IMR-90 (cell line): ENCODE measurements at regions not wholly inside any gene's neighbourhood (a gene's known extent, or its start where the extent isn't known, plus 50 kb on each side); places are given as distances from the start of the nearest gene placed in this dataset.
A peak's percentile ranks its signal among the peaks of the same experiment; 100 is the strongest.

ENCODE experiments used
- ATAC-seq: fragments of 200-7000 bp; cut with Tn5 transposase; 2 replicates; pipeline ENCODE4 v1.9.1; 2020; ENCODE audit warnings: low read depth, mild to moderate bottlenecking, moderate library complexity
- BruUV-seq: library from RNA; stranded (reverse); fragments of 400-500 nt; replicated peaks from 2 replicates; lab custom pipeline; 2021; lab: Mats Ljungman, UMichigan
- CTCF ChIA-PET: fragments of 300-600 bp; formaldehyde crosslinking; extraction: SDS; loops from one replicate; lab custom pipeline; 2021; ENCODE audit warnings: antibody characterized with exemption; lab: Yijun Ruan, JAX
- POLR2A ChIA-PET: fragments of 300-600 bp; sonication (Branson Sonifier 250); formaldehyde crosslinking; loops from one replicate; lab custom pipeline; 2022; ENCODE audit warnings: antibody characterized with exemption; ENCODE audit not compliant: unreplicated experiment; lab: Charles Lee
- DNase-seq: peaks from one replicate; pipeline ENCODE4 v3.0.0; 2013
- H2AFZ ChIP-seq: replicated peaks from 2 replicates; pipeline ENCODE3; 2013; ENCODE audit warnings: low read length, mild to moderate bottlenecking; ENCODE audit not compliant: poor library complexity
- H2AK5ac ChIP-seq: 2 replicates; pipeline ENCODE4 v1.6.1; 2013; ENCODE audit warnings: low read depth, low read length, inconsistent platforms
- H2AK9ac ChIP-seq: replicated peaks from 2 replicates; pipeline ENCODE3; 2013; ENCODE audit warnings: mild to moderate bottlenecking, low read depth, low read length, moderate library complexity; ENCODE audit not compliant: poor library complexity
- H2BK120ac ChIP-seq: 2 replicates; pipeline ENCODE4 v1.6.1; 2013; ENCODE audit warnings: low read depth, low read length, inconsistent platforms
- H2BK15ac ChIP-seq: 3 replicates; pipeline ENCODE4 v1.6.1; 2013; ENCODE audit warnings: low read depth, low read length, inconsistent platforms
- H2BK20ac ChIP-seq: 2 replicates; pipeline ENCODE4 v1.6.1; 2013; ENCODE audit warnings: low read depth, mild to moderate bottlenecking, inconsistent platforms, low read length, moderate library complexity
- H2BK5ac ChIP-seq: 2 replicates; pipeline ENCODE4 v1.6.1; 2013; ENCODE audit warnings: mild to moderate bottlenecking, low read depth, low read length, inconsistent platforms; ENCODE audit not compliant: poor library complexity, severe bottlenecking
- H3K14ac ChIP-seq: replicated peaks from 2 replicates; pipeline ENCODE4 v1.6.1; 2013; ENCODE audit warnings: low read depth, low read length, inconsistent platforms
- H3K18ac ChIP-seq: 2 replicates; pipeline ENCODE4 v1.6.1; 2013; ENCODE audit warnings: low read depth, low read length, control low read depth
- H3K23ac ChIP-seq: 2 replicates; pipeline ENCODE4 v1.6.1; 2013; ENCODE audit warnings: low read depth, low read length, inconsistent platforms
- H3K27ac ChIP-seq: 2 replicates; pipeline ENCODE4 v1.5.1; 2013; ENCODE audit warnings: mild to moderate bottlenecking, control low read depth, low read length; ENCODE audit not compliant: insufficient read depth
- H3K27me3 ChIP-seq: 2 replicates; pipeline ENCODE4 v1.6.1; 2013; ENCODE audit warnings: low read length; ENCODE audit not compliant: control insufficient read depth, insufficient read depth
- H3K36me3 ChIP-seq: 2 replicates; pipeline ENCODE4 v1.6.1; 2013; ENCODE audit warnings: low read length, mixed read lengths; ENCODE audit not compliant: control insufficient read depth, insufficient read depth
- H3K4ac ChIP-seq: 2 replicates; pipeline ENCODE4 v1.6.1; 2013; ENCODE audit warnings: low read depth, low read length, inconsistent platforms
- H3K4me1 ChIP-seq: 2 replicates; pipeline ENCODE4 v1.6.1; 2013; ENCODE audit warnings: low read length, mixed read lengths; ENCODE audit not compliant: control insufficient read depth, insufficient read depth
- H3K4me2 ChIP-seq: 2 replicates; pipeline ENCODE4 v1.6.1; 2013; ENCODE audit warnings: low read depth, mild to moderate bottlenecking, control low read depth, low read length, moderate library complexity
- H3K4me3 ChIP-seq: 2 replicates; pipeline ENCODE4 v1.5.1; 2013; ENCODE audit warnings: low read depth, mild to moderate bottlenecking, control low read depth, low read length, moderate library complexity; ENCODE audit not compliant: insufficient read depth
- H3K56ac ChIP-seq: 2 replicates; pipeline ENCODE4 v1.6.1; 2013; ENCODE audit warnings: low read length, inconsistent platforms; ENCODE audit not compliant: insufficient read depth; ENCODE audit errors: extremely low read depth
- H3K79me1 ChIP-seq, 2 experiments: 2 replicates each; pipeline ENCODE4 v1.6.1; 2013; ENCODE audit warnings: low read length in 2 of 2, inconsistent platforms in 1 of 2, low read depth in 1 of 2
- H3K9ac ChIP-seq: 2 replicates; pipeline ENCODE4 v1.6.1; 2013; ENCODE audit warnings: low read depth, low read length, control low read depth
- H3K9me1 ChIP-seq: 2 replicates; pipeline ENCODE4 v1.6.1; 2013; ENCODE audit warnings: low read length, inconsistent platforms; ENCODE audit not compliant: insufficient read depth
- H3K9me3 ChIP-seq: 2 replicates; pipeline ENCODE4 v1.6.1; 2013; ENCODE audit warnings: low read length; ENCODE audit not compliant: control insufficient read depth, insufficient read depth
- H4K20me1 ChIP-seq: 2 replicates; pipeline ENCODE4 v1.6.1; 2013; ENCODE audit warnings: low read length, inconsistent platforms; ENCODE audit not compliant: insufficient read depth
- H4K5ac ChIP-seq: 2 replicates; pipeline ENCODE4 v1.6.1; 2013; ENCODE audit warnings: mild to moderate bottlenecking, low read depth, low read length, control low read depth
- H4K8ac ChIP-seq, 2 experiments: 2 replicates each; pipeline ENCODE4 v1.6.1; 2013; ENCODE audit warnings: low read depth in 2 of 2, low read length in 2 of 2, control low read depth in 1 of 2, inconsistent platforms in 1 of 2
- H4K91ac ChIP-seq: 2 replicates; pipeline ENCODE4 v1.6.1; 2013; ENCODE audit warnings: low read depth, low read length, inconsistent platforms; ENCODE audit not compliant: insufficient read depth
- BHLHE40 ChIP-seq: fragments of 150-350 bp; IDR thresholded peaks from 2 replicates; pipeline ENCODE4 v1.6.1; 2016; ENCODE audit warnings: mild to moderate bottlenecking, low read depth, low read length
- CEBPB ChIP-seq: IDR thresholded peaks from 2 replicates; pipeline ENCODE4 v1.6.1; 2012; ENCODE audit warnings: low read depth, low read length, improper control_type of control experiment
- CHD1 ChIP-seq: IDR thresholded peaks from 2 replicates; pipeline ENCODE4 v1.6.1; 2012; ENCODE audit warnings: low read depth, low read length, improper control_type of control experiment
- CTCF ChIP-seq: conservative IDR thresholded peaks from 2 replicates; pipeline ENCODE4 v1.5.1; 2012; ENCODE audit warnings: mild to moderate bottlenecking, low read depth, low read length, improper control_type of control experiment
- ELK1 ChIP-seq: fragments of 150-350 bp; IDR thresholded peaks from 2 replicates; pipeline ENCODE4 v1.6.1; 2016; ENCODE audit warnings: low read depth, mild to moderate bottlenecking, low read length, moderate library complexity, borderline replicate concordance
- MAFK ChIP-seq: IDR thresholded peaks from 2 replicates; pipeline ENCODE4 v1.6.1; 2012; ENCODE audit warnings: low read depth, low read length, improper control_type of control experiment
- MAZ ChIP-seq: IDR thresholded peaks from 2 replicates; pipeline ENCODE4 v1.6.1; 2012; ENCODE audit warnings: low read depth, mild to moderate bottlenecking, low read length, improper control_type of control experiment, moderate library complexity, borderline replicate concordance
- MXI1 ChIP-seq: IDR thresholded peaks from 2 replicates; pipeline ENCODE4 v1.6.1; 2012; ENCODE audit warnings: low read depth, mild to moderate bottlenecking, low read length, moderate library complexity, borderline replicate concordance
- NFE2L2 ChIP-seq: fragments of 150-350 bp; IDR thresholded peaks from 2 replicates; pipeline ENCODE4 v1.6.1; 2016; ENCODE audit warnings: low read depth, mild to moderate bottlenecking, low read length
- POLR2A ChIP-seq: IDR thresholded peaks from 2 replicates; pipeline ENCODE4 v1.6.1; 2012; ENCODE audit warnings: mild to moderate bottlenecking, low read depth, low read length
- RAD21 ChIP-seq: IDR thresholded peaks from 2 replicates; pipeline ENCODE4 v1.6.1; 2012; ENCODE audit warnings: low read length, improper control_type of control experiment
- RCOR1 ChIP-seq: IDR thresholded peaks from 2 replicates; pipeline ENCODE4 v1.6.1; 2012; ENCODE audit warnings: mild to moderate bottlenecking, low read length, improper control_type of control experiment; ENCODE audit not compliant: insufficient replicate concordance
- RFX5 ChIP-seq: IDR thresholded peaks from 2 replicates; pipeline ENCODE4 v1.8.0; 2012; ENCODE audit warnings: low read depth, mild to moderate bottlenecking, low read length, moderate library complexity
- SMC3 ChIP-seq: fragments of 150-350 bp; IDR thresholded peaks from 2 replicates; pipeline ENCODE4 v1.6.1; 2016; ENCODE audit warnings: low read depth, mild to moderate bottlenecking, antibody characterized with exemption, low read length, moderate library complexity
- whole genome bisulfite sequencing, 2 experiments: methylation state at CpG; one replicate each; pipeline versions ENCODE4 v1.1.5 to v1.1.7; 2013; ENCODE audit warnings: missing lambda C conversion rate in 2 of 2; ENCODE audit not compliant: insufficient read length in 1 of 2; ENCODE audit errors: extremely low coverage in 2 of 2; 5-methylcytosine and 5-hydroxymethylcytosine counted together
- dilution Hi-C: fragments of 300-500 bp; cut with HindIII; formaldehyde crosslinking; loops from one replicate; pipeline ENCODE4 v1.14.3; 2018; ENCODE audit warnings: low sequenced_read_pairs; ENCODE audit not compliant: unreplicated experiment
- in situ Hi-C: fragments of 300-500 bp; cut with MboI; formaldehyde crosslinking; loops from 3 replicates; pipeline ENCODE4 v1.14.3; 2019; ENCODE audit warnings: low sequenced_read_pairs, inconsistent platforms, mixed read lengths
- intact Hi-C: fragments of 100-400 bp; cut with micrococcal nuclease; formaldehyde crosslinking; loops from 2 replicates; pipeline ENCODE4 v1.10.0; 2022
- TF ChIP-seq, protein P1 (sequence below): fragments of 150-350 bp; IDR thresholded peaks from 2 replicates; pipeline ENCODE4 v1.6.1; 2017; ENCODE audit warnings: mild to moderate bottlenecking, antibody characterized with exemption, low read length, low read depth

DNA sequence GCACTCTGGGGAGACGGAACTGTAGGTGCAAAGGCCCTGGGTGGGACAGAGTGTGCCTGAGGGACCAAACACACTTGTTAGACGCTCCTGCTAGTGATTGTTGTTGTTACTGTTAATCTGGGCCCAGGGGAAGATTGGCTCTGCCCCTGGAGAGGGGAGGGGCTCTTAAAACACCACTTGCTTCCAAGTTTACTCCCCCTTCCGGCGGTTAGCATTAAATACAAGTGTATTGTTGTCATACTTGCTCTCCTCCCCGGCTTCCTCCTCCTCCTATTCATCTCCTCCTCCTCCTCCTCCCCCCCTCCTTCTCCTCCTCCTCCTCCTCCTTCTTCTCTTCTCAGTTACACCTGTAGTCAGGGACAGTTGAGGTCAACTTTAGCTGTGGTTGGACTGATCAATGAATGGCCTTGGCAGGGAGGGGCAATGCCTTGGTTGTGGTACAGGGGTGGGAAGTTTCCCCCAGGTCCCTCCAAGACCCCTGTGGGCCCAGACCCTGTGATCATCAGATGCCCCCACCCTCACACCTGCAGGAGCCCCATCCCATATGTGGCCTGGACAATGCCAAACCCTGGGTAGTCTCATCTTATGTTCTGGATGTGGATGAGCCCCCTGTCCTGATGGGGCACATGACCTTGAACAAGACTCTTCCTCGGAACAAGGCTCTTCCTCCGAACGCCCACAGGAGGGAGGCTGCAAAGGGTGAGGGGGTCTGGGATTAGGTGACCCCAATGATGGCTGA, 217.3 kb downstream of the PTPRU start:
- Histone ChIP-seq H3K4me1 (no peaks in the 10 kb centered on the region), H2BK5ac (no peak overlapping the region), H3K9me3 (no peaks in the 10 kb centered on the region), H2BK15ac (no peak overlapping the region), H3K9ac (no peak overlapping the region), H3K36me3 (no peaks in the 10 kb centered on the region), H2BK120ac (no peak overlapping the region), H3K23ac (no peak overlapping the region), H3K4me2 (no peak overlapping the region), H4K91ac (no peak overlapping the region), H2BK20ac (no peak overlapping the region), H3K27me3 (no peaks in the 10 kb centered on the region; the same call in 1 of the 2 replicates), H2AK5ac (no peak overlapping the region), H2AFZ (peak overlapping the region; percentile 70), H4K20me1 (no peaks in the 10 kb centered on the region), H3K14ac (no peak overlapping the region), H4K8ac (no peak overlapping the region), H2AK9ac (no peak overlapping the region), H3K27ac (no peak overlapping the region), H3K18ac (no peak overlapping the region), H3K9me1 (no peaks in the 10 kb centered on the region), H3K4me3 (no peak overlapping the region), H3K79me1 (no peaks in the 10 kb centered on the region), H4K5ac (no peak overlapping the region), H3K4ac (no peak overlapping the region), H3K56ac (no peak overlapping the region)
- intact Hi-C loops = loop anchor here (1.0 kb wide), 1 partner anchor 217 kb away; the partner anchor contains the start of gene PTPRU
- ChIA-PET CTCF (no interaction called here), POLR2A (no interaction called here)
- in situ Hi-C loops = loop anchor here (10.0 kb wide), 1 partner anchor 209 kb away; no protein-coding TSS in a partner anchor
- WGBS, 2 experiments = 60% methylated on average over 2 of the region's 8 CpGs; no CpG with 5 or more reads in 1 of the 2 experiments
- BruUV-seq = no TSS peak
- ATAC-seq = peak; percentile 75
- dilution Hi-C loops = no loop called here
- DNase-seq = peak; percentile 53
- TF ChIP-seq RCOR1 (no peak), CHD1 (no peak), MXI1 (no peak), MAZ (no peak; the same call in 1 of the 2 replicates), RFX5 (no peak), SMC3 (peak; percentile 38), ELK1 (no peak), CTCF (peak; percentile 42), POLR2A (no peak), CEBPB (no peak), MAFK (no peak), BHLHE40 (no peak), RAD21 (peak; percentile 32), NFE2L2 (no peak)
- TF ChIP-seq, protein P1, sequence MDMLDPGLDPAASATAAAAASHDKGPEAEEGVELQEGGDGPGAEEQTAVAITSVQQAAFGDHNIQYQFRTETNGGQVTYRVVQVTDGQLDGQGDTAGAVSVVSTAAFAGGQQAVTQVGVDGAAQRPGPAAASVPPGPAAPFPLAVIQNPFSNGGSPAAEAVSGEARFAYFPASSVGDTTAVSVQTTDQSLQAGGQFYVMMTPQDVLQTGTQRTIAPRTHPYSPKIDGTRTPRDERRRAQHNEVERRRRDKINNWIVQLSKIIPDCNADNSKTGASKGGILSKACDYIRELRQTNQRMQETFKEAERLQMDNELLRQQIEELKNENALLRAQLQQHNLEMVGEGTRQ = no peak
